ENCODE measurements at regions not wholly inside any gene's neighbourhood (a gene's known extent, or its start where the extent isn't known, plus 50 kb on each side); places are given as distances from the start of the nearest gene placed in this dataset.
"Not testable (repeated sequence)": the region's sequence is repeated elsewhere in the genome, so short reads cannot be mapped to it uniquely, and the experiment has no call there.

GRCh38 chr2:220748875-220749479 is 823.1 kb downstream of the EPHA4 start:
- DNase-seq (ENCODE audit: low spot score, unreplicated experiment) = no peak
- H3K27ac Mint-ChIP-seq = no peak overlapping the region
- no peaks in the 10 kb centered on the region for H3K27me3 Mint-ChIP-seq
- peaks cover 3% of the 10 kb centered on the region for H3K9me3 Mint-ChIP-seq (ENCODE audit: low read depth)
- no peak for TF ChIP-seq CTCF (IDR thresholded peaks at IDR 0.05; ENCODE audit: unreplicated experiment)
- H3K36me3 Mint-ChIP-seq (ENCODE audit: insufficient read depth) = no peaks in the 10 kb centered on the region
- H3K4me3 Mint-ChIP-seq (ENCODE audit: low read depth) = no peak overlapping the region
- H3K4me1 Mint-ChIP-seq (ENCODE audit: low read depth) = peaks cover 9% of the 10 kb centered on the region

DNA sequence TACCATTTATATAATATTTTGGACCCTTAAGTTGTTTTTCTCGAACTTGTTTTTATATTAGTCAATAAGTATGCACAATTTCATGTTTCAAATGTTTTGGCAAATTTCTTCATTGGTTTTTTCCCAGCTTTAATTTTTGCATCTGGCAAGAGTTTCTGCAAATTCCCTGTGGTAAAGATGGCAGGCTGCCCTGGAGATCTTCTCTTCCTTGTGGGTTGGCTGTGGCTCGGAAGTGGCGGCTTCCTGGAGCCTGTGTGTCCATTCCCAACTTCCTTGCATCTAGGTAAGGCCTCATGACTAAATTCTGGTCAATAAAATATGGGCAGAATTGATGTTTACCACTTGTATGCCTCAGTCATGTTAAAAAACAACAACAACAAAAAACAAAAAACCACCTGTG is 818.6 kb downstream of the EPHA4 start:
- Mint-ChIP-seq H3K4me3 (ENCODE audit: low read depth) (no peak overlapping the region), H3K36me3 (ENCODE audit: insufficient read depth) (no peaks in the 10 kb centered on the region), H3K4me1 (ENCODE audit: low read depth) (peaks cover 3% of the 10 kb centered on the region), H3K27ac (no peak overlapping the region), H3K27me3 (no peaks in the 10 kb centered on the region), H3K9me3 (ENCODE audit: low read depth) (peaks cover 3% of the 10 kb centered on the region)
- TF ChIP-seq CTCF (IDR thresholded peaks at IDR 0.05; ENCODE audit: unreplicated experiment) = no peak
- no peak for DNase-seq (ENCODE audit: low spot score, unreplicated experiment)

DNA sequence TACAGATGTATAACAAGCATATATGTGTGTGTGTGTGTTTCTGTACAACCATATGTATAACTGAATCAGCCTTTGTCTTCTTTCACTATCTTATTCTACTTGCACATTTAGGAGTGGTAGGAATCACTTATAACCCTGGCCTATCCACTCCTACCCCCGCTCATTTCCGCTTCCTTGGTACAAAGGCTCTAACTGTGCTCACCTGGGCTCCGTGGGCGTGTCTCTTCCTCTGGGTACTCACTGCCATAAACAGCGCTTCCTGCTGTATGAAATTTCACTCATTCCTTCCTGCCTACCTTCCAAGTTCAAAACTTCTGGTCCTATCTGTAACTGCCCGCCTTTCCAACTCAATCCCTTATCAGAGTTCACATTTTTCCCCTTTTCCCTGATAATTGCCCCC is 815.5 kb downstream of the EPHA4 start:
- no peak overlapping the region for H3K27ac Mint-ChIP-seq
- H3K36me3 Mint-ChIP-seq (ENCODE audit: insufficient read depth) = no peaks in the 10 kb centered on the region
- no peak overlapping the region for H3K4me3 Mint-ChIP-seq (ENCODE audit: low read depth)
- no peaks in the 10 kb centered on the region for H3K9me3 Mint-ChIP-seq (ENCODE audit: low read depth)
- peaks cover 3% of the 10 kb centered on the region for H3K4me1 Mint-ChIP-seq (ENCODE audit: low read depth)
- DNase-seq (ENCODE audit: low spot score, unreplicated experiment) = no peak
- H3K27me3 Mint-ChIP-seq = no peaks in the 10 kb centered on the region
- TF ChIP-seq CTCF (IDR thresholded peaks at IDR 0.05; ENCODE audit: unreplicated experiment) = no peak

GRCh38 chr2:220758376-220758775 is 813.7 kb downstream of the EPHA4 start:
- not testable (repeated sequence) for H3K9me3 Mint-ChIP-seq (ENCODE audit: low read depth); H3K27ac Mint-ChIP-seq; H3K4me3 Mint-ChIP-seq (ENCODE audit: low read depth); DNase-seq (ENCODE audit: low spot score, unreplicated experiment); H3K36me3 Mint-ChIP-seq (ENCODE audit: insufficient read depth); H3K27me3 Mint-ChIP-seq; H3K4me1 Mint-ChIP-seq (ENCODE audit: low read depth)

- no peak overlapping the region for H3K4me3 Mint-ChIP-seq (ENCODE audit: low read depth)
- no peaks in the 10 kb centered on the region for H3K4me1 Mint-ChIP-seq (ENCODE audit: low read depth)
- H3K27ac Mint-ChIP-seq = no peak overlapping the region
- H3K9me3 Mint-ChIP-seq (ENCODE audit: low read depth) = no peaks in the 10 kb centered on the region
- no peaks in the 10 kb centered on the region for H3K27me3 Mint-ChIP-seq
- TF ChIP-seq CTCF (IDR thresholded peaks at IDR 0.05; ENCODE audit: unreplicated experiment) = no peak
- DNase-seq (ENCODE audit: low spot score, unreplicated experiment) = no peak
- H3K36me3 Mint-ChIP-seq (ENCODE audit: insufficient read depth) = no peaks in the 10 kb centered on the region
Measured at GRCh38 chr2:220764171-220764570, 807.9 kb downstream of the EPHA4 start.

DNA sequence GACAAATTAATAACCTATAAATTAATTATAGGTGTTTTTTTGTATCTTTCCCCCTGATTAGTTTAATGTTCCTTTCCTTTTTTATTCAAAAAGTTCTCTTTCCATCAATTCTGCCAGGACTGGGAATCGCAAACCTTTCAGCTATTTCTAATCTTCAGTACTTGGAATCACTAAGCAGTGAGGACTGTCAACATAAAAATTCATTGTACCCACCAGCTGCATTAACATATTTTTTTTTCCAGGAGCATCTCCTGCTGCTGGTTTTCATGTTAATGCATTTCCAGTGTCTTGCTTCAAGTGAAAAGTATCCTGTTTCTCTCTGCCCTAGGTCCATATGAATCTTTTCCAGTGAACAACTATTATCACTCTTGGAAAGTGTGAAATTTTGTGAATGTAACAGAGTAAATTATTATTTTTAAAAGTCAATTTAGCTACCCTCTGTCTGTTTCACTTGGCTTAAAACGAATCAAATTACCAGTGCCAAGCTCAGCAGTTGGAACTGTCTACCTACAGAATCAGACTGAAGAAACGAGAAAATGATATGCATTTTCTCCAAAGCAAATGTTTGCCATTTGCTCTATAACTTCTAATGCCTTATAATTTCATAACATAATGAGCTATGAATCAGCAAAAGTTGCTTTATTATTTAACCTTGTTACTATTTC is 804.4 kb downstream of the EPHA4 start:
- Mint-ChIP-seq H3K4me3 (ENCODE audit: low read depth) (no peak overlapping the region), H3K27ac (no peak overlapping the region), H3K36me3 (ENCODE audit: insufficient read depth) (no peaks in the 10 kb centered on the region), H3K27me3 (no peaks in the 10 kb centered on the region), H3K9me3 (ENCODE audit: low read depth) (no peaks in the 10 kb centered on the region), H3K4me1 (ENCODE audit: low read depth) (no peaks in the 10 kb centered on the region)
- DNase-seq (ENCODE audit: low spot score, unreplicated experiment) = no peak
- TF ChIP-seq CTCF (IDR thresholded peaks at IDR 0.05; ENCODE audit: unreplicated experiment) = no peak
